HepG2 (cell line): ENCODE measurements at regions not wholly inside any gene's neighbourhood (a gene's known extent, or its start where the extent isn't known, plus 50 kb on each side); places are given as distances from the start of the nearest gene placed in this dataset.

Source experiments
- BRD4 ChIP-seq: sonication (generic); formaldehyde crosslinking; IDR thresholded peaks from 2 replicates; pipeline ENCODE4 v1.4.0; 2020; ENCODE audit warnings: missing genetic modification reagents
- PRDM15 ChIP-seq: sonication (generic); formaldehyde crosslinking; IDR thresholded peaks from 2 replicates; pipeline ENCODE4 v1.4.0; 2020; ENCODE audit warnings: missing genetic modification reagents
- PTBP1 ChIP-seq: fragments of 200-400 bp; formaldehyde crosslinking; IDR thresholded peaks from 2 replicates; pipeline ENCODE4 v1.6.1; 2018; ENCODE audit warnings: low read length, low read depth; ENCODE audit not compliant: poor library complexity, severe bottlenecking
- ZHX1 ChIP-seq: sonication (generic); formaldehyde crosslinking; IDR thresholded peaks from 2 replicates; pipeline ENCODE4 v1.8.1; 2022; ENCODE audit warnings: low read depth, mild to moderate bottlenecking, missing genetic modification reagents
- ZNF503 ChIP-seq: sonication (generic); formaldehyde crosslinking; IDR thresholded peaks from 2 replicates; pipeline ENCODE4 v1.4.0; 2020; ENCODE audit warnings: missing genetic modification reagents

GRCh38 chrX:22689290-22689689, 310.5 kb upstream of the DDX53 start (continued):
- no peak for TF ChIP-seq PRDM15 (CRISPR knock-in tag)
- TF ChIP-seq ZNF503 (CRISPR knock-in tag) = no peak
- TF ChIP-seq BRD4 (CRISPR knock-in tag) = no peak
- TF ChIP-seq PTBP1 = no peak
- TF ChIP-seq ZHX1 = no peak
